ENCODE measurements at regions not wholly inside any gene's neighbourhood (a gene's known extent, or its start where the extent isn't known, plus 50 kb on each side); places are given as distances from the start of the nearest gene placed in this dataset.
"Not testable (repeated sequence)": the region's sequence is repeated elsewhere in the genome, so short reads cannot be mapped to it uniquely, and the experiment has no call there.

DNA sequence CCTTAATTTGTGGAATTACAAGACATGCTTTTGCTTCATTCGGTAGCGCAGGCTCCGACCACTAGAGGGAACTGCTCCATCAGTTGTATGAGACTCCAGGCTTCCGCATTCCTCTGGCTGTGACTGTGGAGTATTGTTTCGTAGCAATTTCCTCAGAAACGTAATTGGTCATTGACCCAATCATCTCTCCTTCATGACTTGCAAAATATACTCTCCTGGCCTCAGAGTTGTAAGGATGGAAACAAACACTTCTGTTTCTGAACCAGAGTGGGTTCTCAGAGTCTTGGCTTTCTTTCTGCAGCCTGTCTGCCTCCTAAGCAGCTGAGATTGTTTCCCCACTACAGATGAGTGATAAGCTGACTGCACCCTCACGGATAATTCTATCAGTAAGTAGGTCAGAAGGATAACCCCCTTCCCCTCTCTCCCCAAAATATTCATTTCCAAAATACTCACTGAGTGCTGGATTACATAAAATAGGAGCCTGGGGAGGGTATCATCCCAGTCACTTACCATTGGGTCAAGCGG is 146.8 kb upstream of the ZC3H12C start:
- peak; percentile 49 for DNase-seq

DNA sequence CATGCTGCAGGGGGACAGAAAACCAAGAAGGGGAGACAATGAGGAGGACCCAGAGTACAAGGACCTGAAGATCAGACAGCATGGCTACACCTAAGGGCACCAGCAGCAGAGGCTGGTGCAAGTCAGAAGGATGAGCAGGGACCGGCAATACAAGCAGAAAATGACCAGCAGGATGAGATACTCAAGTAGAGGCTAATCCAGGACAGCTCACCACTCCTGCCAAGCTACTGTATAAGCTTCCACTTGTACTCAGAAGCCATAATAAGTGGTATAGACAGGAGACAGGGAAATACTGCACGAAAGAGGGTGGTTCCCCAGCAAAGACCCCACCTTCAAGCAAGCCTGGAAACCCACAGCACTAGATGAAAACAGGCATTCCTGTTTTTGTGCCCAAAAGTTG is 138.7 kb upstream of the ZC3H12C start:
- DNase-seq, result no peak

DNA sequence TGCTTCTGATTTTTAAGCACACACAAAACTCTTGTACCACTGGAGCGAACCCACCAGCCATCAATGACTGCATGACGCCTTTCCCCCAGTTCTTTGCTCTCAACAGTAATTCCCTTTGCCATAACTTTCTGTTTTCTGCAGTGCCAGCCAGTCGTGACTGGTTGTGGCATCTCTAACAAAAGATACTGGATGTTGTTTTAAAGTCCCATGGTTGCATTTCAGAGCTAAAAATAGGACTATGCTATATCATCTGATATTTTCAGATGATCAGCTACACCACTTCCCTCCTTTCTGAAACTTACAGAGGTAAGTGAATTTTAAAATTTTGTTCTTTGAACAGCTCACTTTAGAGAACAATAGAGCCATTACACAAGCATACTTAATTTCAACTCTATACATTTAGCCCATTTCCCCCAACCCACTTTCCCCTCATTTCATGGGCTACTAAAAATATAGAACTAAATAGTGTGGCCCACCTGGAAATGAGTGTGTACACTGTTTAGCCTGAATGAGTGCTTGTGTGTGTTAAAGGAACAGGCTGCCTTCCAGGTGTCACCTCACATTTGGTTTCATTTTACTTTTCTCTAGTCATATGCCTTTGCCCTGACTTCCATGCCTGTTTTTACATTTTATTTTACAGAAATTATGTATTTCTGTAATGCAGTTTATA is 136.9 kb upstream of the ZC3H12C start:
- no peak for DNase-seq

DNA sequence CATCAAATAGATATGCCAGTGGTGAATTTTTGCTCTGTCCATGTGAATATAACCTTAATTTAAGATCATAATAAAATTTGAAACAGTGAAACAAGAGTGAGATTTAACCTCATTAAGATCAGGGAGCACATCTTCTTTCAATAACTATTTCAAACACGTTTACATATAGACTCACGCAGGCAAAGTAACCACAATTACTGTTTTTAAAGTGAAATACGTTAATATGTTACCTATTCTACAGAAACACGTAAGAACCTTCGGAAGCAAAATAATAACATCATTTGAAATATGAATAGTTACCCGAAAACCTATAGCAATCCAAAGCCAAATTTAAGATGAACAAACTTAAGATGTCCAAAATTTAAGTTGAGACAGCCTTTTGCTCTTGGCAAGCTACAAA is 136.2 kb upstream of the ZC3H12C start:
- no peak for DNase-seq

DNA sequence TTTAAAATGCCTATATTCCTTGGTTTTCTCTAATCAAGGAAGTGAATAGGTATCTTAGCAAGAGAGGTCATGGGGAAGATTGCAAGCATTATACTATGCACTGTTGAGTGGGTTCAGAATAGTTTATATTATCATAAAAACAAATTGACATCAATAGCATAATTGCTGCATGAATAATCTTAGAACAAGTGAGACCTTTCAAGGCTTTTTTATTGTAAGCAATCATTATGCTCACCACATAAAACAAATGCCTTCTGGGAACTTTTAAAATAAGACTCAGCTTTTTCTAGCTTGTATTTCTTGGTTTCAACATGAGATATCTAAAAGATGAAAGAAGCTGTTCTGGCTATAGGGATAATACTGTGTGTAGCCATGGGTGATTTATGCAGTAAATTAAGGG is 135.6 kb upstream of the ZC3H12C start:
- no peak for DNase-seq

DNA sequence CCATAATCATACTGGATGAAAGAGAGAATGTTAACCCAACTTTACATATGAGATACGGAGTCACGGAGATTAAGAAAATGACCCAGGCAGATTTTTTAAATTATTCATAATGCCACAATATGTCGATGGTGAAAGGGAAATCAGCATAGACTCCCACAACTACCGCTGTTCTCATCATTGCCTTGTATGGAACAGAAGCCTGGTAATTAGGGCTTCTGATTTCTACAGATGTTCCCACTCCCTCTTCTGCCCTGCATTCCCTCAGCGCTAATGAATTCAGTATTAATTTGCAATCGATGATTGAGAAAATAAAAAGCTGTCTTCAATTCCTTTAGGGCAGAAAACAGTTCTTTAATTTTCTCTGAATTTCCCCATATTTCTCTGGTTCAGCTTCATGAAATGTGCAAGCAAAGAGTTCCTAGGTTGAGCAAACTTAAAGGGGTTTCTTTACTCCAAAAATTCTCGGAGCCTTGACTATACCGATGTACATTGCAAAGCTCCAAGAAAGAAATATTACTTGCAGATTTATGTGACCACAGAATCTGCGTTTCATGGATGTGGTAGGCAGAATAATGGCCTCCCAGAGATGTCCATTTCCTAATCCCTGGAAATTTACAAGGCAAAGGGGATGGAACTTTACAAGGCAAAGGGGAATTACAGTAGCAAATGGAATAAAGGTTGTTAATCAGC is 134.9 kb upstream of the ZC3H12C start:
- no peak for DNase-seq

- DNase-seq, result no peak
Measured at GRCh38 chr11:109958821-109959166, 134.4 kb upstream of the ZC3H12C start.

DNA sequence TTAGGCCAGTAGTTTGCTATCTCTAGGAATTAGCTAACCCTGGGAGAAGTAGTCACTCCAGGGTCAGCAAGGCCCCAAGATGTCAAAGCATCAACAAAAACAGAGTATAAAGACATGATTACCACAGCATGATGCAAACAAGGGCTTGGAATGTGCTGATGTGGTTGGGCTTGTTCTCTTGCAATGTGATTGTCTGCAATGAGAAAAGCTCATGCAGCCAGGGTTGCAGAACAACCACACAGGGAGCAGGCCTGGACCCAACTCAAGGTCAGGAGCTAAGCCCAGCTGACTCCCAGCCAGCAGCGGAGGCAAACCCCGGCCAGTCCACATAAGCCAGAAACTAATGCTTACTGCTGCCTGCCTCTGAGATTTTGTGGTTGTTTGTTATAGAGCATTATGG is 132.4 kb upstream of the ZC3H12C start:
- DNase-seq, result no peak

DNA sequence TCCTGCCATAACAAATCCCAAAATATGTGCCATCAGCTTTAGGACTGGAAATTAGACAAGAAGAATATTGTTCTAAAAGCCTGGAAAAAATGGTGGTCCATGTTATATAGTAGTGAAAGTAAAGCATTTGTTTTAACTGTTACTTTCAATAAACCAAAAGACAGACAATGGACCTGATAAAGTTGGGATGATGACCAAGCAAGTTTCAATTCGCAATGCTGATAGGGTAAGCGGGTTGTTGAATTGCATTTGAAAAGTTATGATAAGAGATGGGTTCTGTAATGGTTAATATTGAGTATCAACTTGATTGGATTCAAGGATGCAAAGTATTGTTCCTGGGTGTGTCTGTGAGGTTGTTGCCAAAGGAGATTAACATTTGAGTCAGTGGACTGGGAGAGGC is 131.9 kb upstream of the ZC3H12C start:
- DNase-seq, result no peak

GRCh38 chr11:109963101-109963500 is 130.1 kb upstream of the ZC3H12C start:
- DNase-seq, result no peak

- no peak for DNase-seq
Measured at GRCh38 chr11:109964487-109964886, 128.7 kb upstream of the ZC3H12C start.

DNA sequence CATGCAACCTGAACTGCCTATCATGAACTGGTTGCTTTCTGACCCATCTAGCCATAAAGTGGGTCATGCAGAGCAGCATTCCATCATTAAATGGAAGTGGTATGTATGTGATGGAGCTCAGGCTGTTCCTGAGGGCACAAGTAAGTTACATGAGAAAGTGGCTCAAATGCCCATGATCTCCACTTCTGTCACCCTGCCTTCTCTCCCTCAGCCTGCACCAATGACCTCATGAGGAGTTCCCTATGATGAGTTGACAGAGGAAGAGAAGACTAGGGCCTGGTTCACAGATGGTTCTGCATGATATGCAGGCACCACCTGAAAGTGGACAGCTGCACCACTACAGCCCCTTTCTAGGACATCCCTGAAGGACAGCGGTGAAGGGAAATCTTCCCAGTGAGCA is 127.7 kb upstream of the ZC3H12C start:
- not testable (repeated sequence) for DNase-seq

DNA sequence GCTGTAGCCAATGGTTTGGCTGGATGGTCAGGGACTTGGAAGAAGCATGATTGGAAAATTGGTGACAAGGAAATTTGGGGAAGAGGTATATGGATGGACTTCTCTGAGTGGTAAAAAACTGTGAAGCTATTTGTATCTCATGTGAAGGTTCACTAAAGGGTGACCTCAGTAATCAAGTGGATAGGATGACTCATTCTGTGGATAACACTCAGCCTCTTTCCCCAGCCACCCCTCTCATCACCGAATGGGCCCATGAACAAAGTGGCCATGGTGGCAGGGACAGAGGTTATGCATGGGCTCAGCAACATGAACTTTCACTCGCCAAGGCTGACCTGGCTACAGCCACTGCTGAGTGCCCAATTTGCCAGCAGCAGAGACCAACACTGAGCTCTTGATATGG is 127.3 kb upstream of the ZC3H12C start:
- DNase-seq, result not testable (repeated sequence)

- not testable (repeated sequence) for DNase-seq
Measured at GRCh38 chr11:109967136-109967535, 126.1 kb upstream of the ZC3H12C start.

DNA sequence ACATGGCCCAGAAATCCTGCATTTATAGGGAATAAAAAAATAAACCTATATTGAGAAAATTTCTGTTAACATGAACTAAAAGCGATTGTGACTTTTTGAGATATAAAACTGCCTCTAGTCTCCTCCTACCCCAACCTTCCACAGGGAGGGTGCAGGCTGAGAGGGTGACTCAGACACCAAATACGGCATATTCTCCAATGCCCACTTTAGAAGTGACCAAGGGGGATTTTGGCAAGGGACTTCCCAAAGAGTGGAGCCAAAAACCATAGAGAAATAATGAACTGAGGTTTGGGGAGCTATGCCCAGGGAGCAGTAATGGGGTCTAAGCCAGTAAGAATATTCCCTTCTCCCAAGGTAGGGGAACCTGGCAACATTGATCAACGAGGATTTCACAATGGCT is 124.9 kb upstream of the ZC3H12C start:
- no peak for DNase-seq

DNA sequence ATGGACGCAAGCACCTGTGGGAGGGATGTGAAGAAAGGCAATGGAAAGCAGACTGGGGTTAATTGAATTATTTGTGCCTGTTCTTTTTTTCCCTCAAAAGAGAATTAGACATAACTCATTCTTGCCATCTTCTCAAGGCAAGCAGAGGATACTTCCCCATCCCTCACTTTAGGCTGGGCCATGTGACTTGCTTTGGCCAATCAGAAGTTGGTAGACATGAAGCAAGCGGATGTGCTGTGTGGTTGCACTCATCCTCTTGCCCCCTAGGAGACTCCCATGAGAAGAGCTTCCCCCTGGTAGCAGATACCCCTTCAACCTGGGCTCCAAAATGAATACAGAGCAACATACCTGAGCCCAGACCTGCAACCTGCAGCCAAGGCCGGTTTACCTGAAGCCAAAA is 124.4 kb upstream of the ZC3H12C start:
- DNase-seq, result no peak

- DNase-seq, result no peak
Measured at GRCh38 chr11:109970516-109971183, 122.5 kb upstream of the ZC3H12C start.

DNA sequence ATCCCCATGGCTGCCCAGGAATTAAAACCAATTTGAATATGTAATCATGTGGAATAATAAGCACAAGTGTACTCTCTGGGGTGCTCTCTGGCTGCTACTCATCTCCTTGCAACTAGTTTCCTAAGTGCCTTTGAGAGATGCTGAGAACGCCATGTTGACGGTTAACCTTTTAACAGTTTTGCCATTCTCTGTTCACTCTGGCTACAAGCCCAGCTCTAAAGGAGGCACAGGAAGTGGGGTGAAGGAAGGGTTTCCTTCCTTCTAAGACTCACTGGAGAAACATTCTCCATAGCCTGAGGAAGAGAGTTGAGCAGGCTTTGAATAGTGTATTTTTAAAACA is 122.0 kb upstream of the ZC3H12C start:
- DNase-seq, result no peak

GRCh38 chr11:109972181-109972715 is 120.9 kb upstream of the ZC3H12C start:
- no peak for DNase-seq

DNA sequence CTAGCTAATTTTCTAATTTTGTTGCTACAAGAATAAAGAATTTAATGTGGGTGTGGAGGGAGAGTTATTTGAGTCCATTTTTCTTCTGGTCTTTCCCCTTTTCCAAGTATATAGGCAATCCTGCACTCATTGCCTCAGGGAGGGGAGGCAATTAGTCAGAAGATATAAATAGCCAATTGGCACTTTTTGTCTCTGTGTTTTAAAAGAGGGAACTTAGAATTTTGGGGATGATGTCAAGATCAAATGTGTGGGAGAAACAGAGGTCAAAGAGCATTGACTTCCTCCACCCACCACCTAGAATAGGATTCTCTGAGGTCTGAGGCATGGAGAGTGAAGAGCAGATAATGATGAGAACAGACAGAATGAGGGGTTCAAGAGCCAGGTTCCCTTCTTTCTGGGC is 120.3 kb upstream of the ZC3H12C start:
- DNase-seq, result no peak

DNA sequence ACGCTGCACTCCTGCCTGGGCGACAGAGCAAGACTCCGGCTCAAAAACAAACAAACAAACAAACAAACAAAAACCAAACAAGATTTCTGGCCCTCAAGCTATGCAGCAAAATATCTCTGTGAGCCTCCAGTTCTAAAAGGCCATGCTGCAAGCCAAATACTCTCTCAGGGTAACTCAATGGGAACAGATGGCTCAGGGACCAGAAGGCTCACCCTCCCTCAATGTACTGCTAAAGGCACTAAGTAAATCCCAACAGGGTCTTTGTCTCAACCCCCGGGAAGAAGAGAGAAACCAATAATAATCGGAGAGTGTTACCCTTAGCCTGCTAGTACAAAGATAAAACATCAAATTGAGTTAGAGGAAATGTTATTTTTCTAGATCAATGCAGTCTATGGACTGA is 119.7 kb upstream of the ZC3H12C start:
- DNase-seq, result no peak

DNA sequence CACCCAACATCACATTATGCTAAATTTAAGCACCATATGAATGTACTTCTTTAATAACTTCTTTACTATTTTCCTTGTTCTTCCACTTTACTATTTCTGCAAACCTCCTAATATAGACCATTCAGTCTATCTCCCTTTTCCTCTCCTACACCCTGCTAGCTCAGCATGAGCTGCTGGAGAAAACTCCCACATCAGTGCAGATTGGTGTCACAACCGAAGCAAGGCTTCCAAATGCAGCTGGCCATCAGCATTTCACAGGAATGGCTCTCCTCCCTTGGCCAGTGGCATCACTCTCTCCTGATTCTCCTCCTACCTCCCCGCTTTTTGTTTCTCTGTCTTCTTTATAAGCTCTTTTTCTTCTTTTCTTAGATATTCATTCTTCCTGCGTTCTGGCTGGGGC is 118.7 kb upstream of the ZC3H12C start:
- DNase-seq, result no peak

DNA sequence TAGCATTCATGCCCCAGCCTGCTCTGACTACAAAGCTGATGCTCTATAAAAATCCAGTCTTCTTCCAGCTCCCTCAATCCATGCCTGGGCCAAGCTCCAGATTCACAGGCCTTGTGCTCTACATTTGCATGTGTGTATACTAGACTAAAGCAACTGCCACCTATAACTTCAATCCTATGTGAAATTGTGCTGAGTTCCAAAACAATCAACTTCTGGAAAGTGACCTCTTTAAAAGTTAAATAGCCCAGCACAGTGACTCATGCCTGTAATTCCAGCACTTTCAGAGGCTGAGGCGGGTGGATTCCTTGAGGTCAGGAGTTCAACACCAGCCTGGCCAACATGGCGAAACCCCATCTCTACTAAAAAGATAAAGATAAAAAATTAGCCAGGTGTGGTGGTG is 114.3 kb upstream of the ZC3H12C start:
- DNase-seq, result no peak

DNA sequence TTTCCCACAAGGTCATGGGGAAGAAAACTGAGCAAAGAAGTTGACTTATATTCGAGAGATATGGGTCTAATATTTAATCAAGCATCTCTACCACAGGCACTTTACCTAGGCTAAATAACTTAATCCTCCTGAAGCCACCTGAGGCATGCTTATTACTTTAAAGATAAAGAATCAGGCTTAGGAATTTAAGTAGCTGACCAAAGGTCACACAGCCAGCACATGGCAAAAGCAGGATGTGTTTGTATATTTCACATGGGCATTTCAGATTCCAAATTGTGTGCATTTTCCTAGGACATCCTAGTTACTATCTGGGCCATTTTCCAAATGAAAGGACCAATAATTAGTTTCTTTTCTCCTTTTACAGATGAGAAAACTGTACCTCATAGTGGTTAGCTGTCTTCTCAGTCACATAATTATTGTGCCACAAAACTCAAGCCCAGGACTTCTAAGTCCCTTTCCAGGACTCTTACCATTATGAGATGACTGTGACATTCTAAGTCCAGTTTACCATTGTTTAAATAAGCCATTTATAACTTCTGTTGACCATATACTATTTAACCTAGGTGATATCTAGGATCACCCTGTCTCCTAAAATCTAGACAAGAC is 112.1 kb upstream of the ZC3H12C start:
- DNase-seq, result no peak

All from CD4-positive, alpha-beta T cell treated with Interleukin-4 for 4 hours (primary cell).